Right kidney (tissue), 1 donor: ENCODE measurements at regions not wholly inside any gene's neighbourhood (a gene's known extent, or its start where the extent isn't known, plus 50 kb on each side); places are given as distances from the start of the nearest gene placed in this dataset.

Source experiments
- DNase-seq: peaks from one replicate; pipeline ENCODE4 v3.0.0-alpha.2; 2016

- DNase-seq: no peak
Measured at GRCh38 chr12:87784350-87784749, 244.9 kb downstream of the C12orf50 start.

GRCh38 chr12:87783467-87783866 is 245.7 kb downstream of the C12orf50 start:
- no peak for DNase-seq

GRCh38 chr12:87782838-87783237 is 246.4 kb downstream of the C12orf50 start:
- no peak for DNase-seq

GRCh38 chr12:87779858-87780498 is 249.2 kb downstream of the C12orf50 start:
- no peak for DNase-seq

GRCh38 chr12:87779016-87779415 is 250.2 kb downstream of the C12orf50 start:
- DNase-seq: no peak

- no peak for DNase-seq
Measured at GRCh38 chr12:87778065-87778464, 251.1 kb downstream of the C12orf50 start.

- DNase-seq: no peak
Measured at GRCh38 chr12:87775784-87776183, 253.4 kb downstream of the C12orf50 start.

GRCh38 chr12:87775051-87775450 is 254.2 kb downstream of the C12orf50 start:
- no peak for DNase-seq

GRCh38 chr12:87772401-87772800 is 256.8 kb downstream of the C12orf50 start:
- no peak for DNase-seq

- DNase-seq: no peak
Measured at GRCh38 chr12:87768501-87769287, 260.5 kb downstream of the C12orf50 start.

GRCh38 chr12:87766044-87766443 is 263.2 kb downstream of the C12orf50 start:
- DNase-seq: no peak

- no peak for DNase-seq
Measured at GRCh38 chr12:87760943-87761342, 268.3 kb downstream of the C12orf50 start.

GRCh38 chr12:87758271-87758670 is 270.9 kb downstream of the C12orf50 start:
- no peak for DNase-seq

GRCh38 chr12:87756721-87757120 is 272.5 kb downstream of the C12orf50 start:
- DNase-seq: no peak

GRCh38 chr12:87756111-87756510 is 273.1 kb downstream of the C12orf50 start:
- no peak for DNase-seq

- DNase-seq: no peak
Measured at GRCh38 chr12:87728931-87729593, 300.1 kb downstream of the C12orf50 start.

- DNase-seq: no peak
Measured at GRCh38 chr12:87720967-87721366, 308.2 kb downstream of the C12orf50 start.

- no peak for DNase-seq
Measured at GRCh38 chr12:87704374-87704773, 324.8 kb downstream of the C12orf50 start.

- DNase-seq: no peak
Measured at GRCh38 chr12:87690236-87690810, 338.9 kb downstream of the C12orf50 start.

GRCh38 chr12:87689196-87689595 is 340.0 kb downstream of the C12orf50 start:
- no peak for DNase-seq

- no peak for DNase-seq
Measured at GRCh38 chr12:87687362-87687761, 341.8 kb downstream of the C12orf50 start.

- no peak for DNase-seq
Measured at GRCh38 chr12:87685696-87686095, 343.5 kb downstream of the C12orf50 start.

- DNase-seq: no peak
Measured at GRCh38 chr12:87679251-87679650, 349.9 kb downstream of the C12orf50 start.
